ENCODE measurements at regions not wholly inside any gene's neighbourhood (a gene's known extent, or its start where the extent isn't known, plus 50 kb on each side); places are given as distances from the start of the nearest gene placed in this dataset.

DNA sequence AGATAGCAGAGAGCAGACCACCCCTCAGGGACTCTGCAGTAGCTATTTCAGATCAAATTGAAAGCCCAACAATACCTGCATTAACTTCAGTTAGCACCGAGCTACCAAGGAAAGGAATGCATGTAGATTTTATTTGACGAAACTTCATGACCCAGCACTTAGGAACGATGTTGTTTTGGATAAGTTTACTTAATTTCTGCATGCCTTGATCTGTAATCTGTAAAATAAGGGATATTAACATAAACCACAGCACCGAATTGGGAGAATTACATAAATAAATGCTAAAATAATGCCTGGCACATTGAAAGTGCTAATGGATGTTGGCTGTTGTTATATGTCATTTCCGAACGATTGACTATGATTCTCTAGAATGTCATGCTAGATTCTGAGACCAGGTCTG, 435.8 kb upstream of the CLINT1 start:
- Mint-ChIP-seq H3K4me3 (no peak overlapping the region), H3K27ac (no peak overlapping the region), H3K36me3 (ENCODE audit: low read depth) (no peaks in the 10 kb centered on the region), H3K27me3 (peaks cover 7% of the 10 kb centered on the region), H3K4me1 (no peaks in the 10 kb centered on the region), H3K9me3 (peaks cover 8% of the 10 kb centered on the region)
- ATAC-seq (replicated peaks), result no peak

DNA sequence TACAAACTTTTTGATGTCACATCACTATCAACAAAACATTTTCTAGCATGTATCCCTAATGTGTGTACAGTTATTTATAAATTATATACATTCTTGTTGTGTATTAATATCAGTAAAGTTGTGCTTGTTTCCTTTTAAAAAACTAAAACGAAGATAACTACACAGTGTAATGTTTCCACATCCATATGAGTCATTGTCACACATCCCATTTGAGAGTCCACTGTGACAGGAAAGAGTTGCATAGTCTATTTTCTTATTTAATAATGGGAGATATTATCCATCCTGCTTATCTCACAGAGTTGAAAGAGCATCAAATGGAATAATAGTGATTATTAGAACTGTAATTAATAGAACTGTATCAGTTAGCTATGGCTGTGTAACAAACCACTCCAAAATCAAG, 434.0 kb upstream of the CLINT1 start:
- no peaks in the 10 kb centered on the region for H3K36me3 Mint-ChIP-seq (ENCODE audit: low read depth)

DNA sequence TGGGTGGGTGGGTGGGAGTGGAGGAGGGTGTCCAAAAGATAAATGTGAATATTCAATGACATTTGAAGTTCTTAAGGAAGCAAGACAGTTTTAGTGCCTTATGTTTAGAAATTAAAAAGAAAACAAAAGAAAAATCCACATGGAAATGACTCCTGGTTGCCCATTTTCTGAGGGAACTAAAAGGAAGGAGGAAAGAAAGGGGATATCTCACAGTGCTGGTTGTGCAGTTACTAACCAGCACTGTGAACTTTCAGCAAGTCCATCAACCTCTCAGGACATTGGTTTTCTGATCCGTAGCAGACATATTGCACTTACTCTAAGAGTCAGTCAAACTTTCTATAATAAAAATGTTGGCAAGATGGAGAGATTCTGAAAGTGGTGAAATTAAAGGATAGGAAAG, 431.0 kb upstream of the CLINT1 start:
- no peaks in the 10 kb centered on the region for H3K36me3 Mint-ChIP-seq (ENCODE audit: low read depth)
- peaks cover 4% of the 10 kb centered on the region for H3K27me3 Mint-ChIP-seq
- no peak overlapping the region for H3K27ac Mint-ChIP-seq
- no peak overlapping the region for H3K4me3 Mint-ChIP-seq
- H3K4me1 Mint-ChIP-seq, result no peaks in the 10 kb centered on the region
- ATAC-seq (replicated peaks), result no peak
- H3K9me3 Mint-ChIP-seq, result peaks cover 4% of the 10 kb centered on the region

More for the DNA sequence above, 434.0 kb upstream of the CLINT1 start:
- Mint-ChIP-seq H3K4me1 (no peaks in the 10 kb centered on the region), H3K9me3 (peaks cover 8% of the 10 kb centered on the region), H3K27me3 (peaks cover 7% of the 10 kb centered on the region), H3K4me3 (no peak overlapping the region), H3K27ac (no peak overlapping the region)
- no peak for ATAC-seq (replicated peaks)

DNA sequence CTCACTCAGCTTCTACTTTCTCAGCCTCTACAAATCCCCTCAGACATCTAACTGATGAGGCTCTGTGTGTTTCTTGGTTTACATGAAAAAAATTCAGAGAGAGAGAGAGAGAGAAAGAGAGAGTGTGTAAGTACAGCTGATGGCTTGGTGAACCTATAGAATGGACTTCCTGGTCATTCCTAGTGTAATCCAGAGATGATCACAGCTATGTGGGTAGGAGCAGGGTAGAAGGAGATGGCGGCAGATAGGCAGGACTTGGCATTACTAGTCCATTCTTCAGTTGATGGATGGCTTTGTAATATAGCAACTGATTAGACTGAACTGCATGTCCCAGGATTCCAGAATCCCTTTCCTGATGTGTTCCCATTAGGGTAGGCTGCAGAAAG, 429.3 kb upstream of the CLINT1 start:
- Mint-ChIP-seq H3K9me3 (peaks cover 1% of the 10 kb centered on the region), H3K27ac (no peak overlapping the region), H3K4me3 (no peak overlapping the region), H3K27me3 (peaks cover under 1% of the 10 kb centered on the region), H3K4me1 (no peaks in the 10 kb centered on the region), H3K36me3 (ENCODE audit: low read depth) (no peaks in the 10 kb centered on the region)
- no peak for ATAC-seq (replicated peaks)

DNA sequence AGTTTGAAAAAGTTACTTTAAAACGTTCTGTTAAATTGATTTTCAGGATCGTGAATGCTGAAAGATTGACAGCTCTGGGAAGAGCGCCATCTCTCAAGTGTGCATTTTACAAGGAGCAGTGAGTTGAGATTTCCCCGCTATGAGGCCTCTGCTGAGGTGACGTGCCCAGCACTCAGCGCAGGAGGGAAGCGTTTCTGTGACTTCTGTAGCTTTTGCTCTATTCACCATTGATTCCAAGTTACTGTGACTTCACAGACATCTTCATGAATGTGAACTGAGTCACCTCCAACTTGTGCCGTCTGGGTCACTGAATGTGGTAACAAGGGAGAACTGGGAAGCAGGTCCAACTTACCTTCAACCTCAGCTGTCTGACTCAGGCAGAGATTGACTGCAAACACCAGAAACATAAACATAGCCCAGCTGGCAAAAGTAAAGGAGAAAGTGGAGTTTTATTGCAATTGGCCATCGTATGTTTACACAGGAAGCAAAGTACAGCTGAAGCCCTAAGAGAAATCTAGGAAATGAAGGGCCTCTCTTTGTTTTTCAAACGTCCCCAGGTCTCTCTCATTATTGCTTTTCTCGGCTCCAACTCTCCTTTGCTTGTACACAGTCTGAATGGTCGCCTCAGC, 428.8 kb upstream of the CLINT1 start:
- H3K27ac Mint-ChIP-seq, result no peak overlapping the region
- no peak overlapping the region for H3K4me3 Mint-ChIP-seq
- ATAC-seq (replicated peaks), result no peak
- H3K9me3 Mint-ChIP-seq, result no peaks in the 10 kb centered on the region
- H3K4me1 Mint-ChIP-seq, result no peaks in the 10 kb centered on the region
- H3K36me3 Mint-ChIP-seq (ENCODE audit: low read depth), result no peaks in the 10 kb centered on the region
- no peaks in the 10 kb centered on the region for H3K27me3 Mint-ChIP-seq

DNA sequence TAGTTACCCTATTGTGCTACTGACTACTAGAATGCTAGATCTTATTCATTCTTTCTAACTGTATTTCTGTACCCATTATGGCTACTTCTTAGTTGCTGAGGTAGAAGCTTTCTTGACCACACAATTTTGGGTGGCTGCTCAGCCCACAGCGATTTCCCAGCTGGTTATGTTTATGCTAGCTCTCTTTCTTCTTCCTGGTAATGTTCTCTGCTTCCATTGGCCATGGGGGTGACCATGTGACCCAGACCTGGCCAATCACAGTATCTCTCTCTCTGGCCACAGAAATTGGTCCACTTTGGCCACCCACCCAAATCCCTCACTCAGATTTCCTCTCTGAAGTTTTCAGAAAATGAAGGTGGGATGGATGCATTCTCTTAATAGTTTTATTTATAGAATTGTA, 427.9 kb upstream of the CLINT1 start:
- no peaks in the 10 kb centered on the region for H3K4me1 Mint-ChIP-seq
- no peaks in the 10 kb centered on the region for H3K27me3 Mint-ChIP-seq
- H3K4me3 Mint-ChIP-seq, result no peak overlapping the region
- H3K9me3 Mint-ChIP-seq, result no peaks in the 10 kb centered on the region
- ATAC-seq (replicated peaks), result no peak
- H3K27ac Mint-ChIP-seq, result no peak overlapping the region
- no peaks in the 10 kb centered on the region for H3K36me3 Mint-ChIP-seq (ENCODE audit: low read depth)

DNA sequence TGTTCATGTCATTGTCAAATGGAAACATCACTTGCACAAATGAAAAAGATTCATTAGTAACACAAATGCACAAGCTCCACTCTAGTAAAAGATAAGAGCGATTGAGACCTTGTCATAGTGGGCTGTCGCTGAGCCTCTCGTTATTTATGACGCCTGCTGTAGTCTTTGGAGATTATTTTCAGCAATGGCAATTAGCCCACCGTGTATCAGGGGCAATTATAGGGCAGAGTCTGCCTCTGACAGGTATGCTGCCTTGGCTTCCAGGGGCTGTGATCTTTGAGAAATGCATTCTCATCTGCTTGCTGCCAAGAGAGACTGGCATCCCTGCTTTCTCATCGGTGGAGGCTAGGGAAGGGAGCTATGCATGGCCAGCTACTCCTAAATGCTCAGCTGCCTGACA, 426.8 kb upstream of the CLINT1 start:
- Mint-ChIP-seq H3K4me1 (no peaks in the 10 kb centered on the region), H3K4me3 (no peak overlapping the region), H3K27me3 (peaks cover 4% of the 10 kb centered on the region), H3K27ac (no peak overlapping the region), H3K36me3 (ENCODE audit: low read depth) (no peaks in the 10 kb centered on the region), H3K9me3 (no peaks in the 10 kb centered on the region)
- ATAC-seq (replicated peaks), result no peak

DNA sequence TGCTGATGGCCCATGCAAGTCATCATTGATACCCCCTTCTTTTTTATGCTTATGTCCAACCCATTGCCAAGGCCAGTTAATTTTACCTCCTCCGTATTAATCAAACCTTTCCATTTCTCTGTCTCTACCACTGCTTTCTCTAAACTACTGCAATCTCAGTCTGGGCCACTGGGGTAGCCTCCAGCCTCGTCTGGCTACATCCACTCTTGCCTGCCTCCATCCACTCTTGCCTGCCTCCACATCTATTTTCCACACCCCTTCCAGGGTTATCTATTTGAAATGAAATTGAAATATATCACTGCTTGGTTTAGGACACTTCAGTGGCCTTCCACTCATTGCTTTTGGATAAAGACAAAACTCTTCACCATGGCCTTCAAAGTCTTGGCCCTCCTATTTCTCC, 425.3 kb upstream of the CLINT1 start:
- Mint-ChIP-seq H3K4me3 (no peak overlapping the region), H3K27ac (no peak overlapping the region), H3K9me3 (no peaks in the 10 kb centered on the region), H3K27me3 (peaks cover 4% of the 10 kb centered on the region), H3K4me1 (no peaks in the 10 kb centered on the region), H3K36me3 (ENCODE audit: low read depth) (no peaks in the 10 kb centered on the region)
- ATAC-seq (replicated peaks), result no peak

DNA sequence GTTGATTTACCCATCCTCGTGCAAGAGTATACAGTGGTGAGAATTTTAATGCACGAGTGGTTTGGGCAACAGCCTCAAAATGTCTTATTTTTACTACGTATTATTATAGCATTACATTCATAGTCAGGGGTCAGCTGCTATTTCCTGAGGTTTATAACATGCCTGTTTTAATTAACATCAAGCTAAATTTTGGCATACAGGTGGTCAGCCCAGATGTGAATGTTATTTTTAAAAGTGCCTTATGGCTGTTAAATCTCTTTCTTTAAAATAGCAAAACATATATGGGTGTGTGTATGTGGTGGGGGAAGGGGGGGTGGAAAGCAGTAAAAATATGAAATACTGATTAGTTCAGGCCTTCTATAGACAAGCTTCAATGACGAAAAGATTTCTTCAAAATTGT, 424.5 kb upstream of the CLINT1 start:
- no peak overlapping the region for H3K27ac Mint-ChIP-seq
- H3K9me3 Mint-ChIP-seq, result no peaks in the 10 kb centered on the region
- peaks cover 4% of the 10 kb centered on the region for H3K27me3 Mint-ChIP-seq
- no peak overlapping the region for H3K4me3 Mint-ChIP-seq
- no peaks in the 10 kb centered on the region for H3K36me3 Mint-ChIP-seq (ENCODE audit: low read depth)
- H3K4me1 Mint-ChIP-seq, result no peaks in the 10 kb centered on the region
- no peak for ATAC-seq (replicated peaks)

DNA sequence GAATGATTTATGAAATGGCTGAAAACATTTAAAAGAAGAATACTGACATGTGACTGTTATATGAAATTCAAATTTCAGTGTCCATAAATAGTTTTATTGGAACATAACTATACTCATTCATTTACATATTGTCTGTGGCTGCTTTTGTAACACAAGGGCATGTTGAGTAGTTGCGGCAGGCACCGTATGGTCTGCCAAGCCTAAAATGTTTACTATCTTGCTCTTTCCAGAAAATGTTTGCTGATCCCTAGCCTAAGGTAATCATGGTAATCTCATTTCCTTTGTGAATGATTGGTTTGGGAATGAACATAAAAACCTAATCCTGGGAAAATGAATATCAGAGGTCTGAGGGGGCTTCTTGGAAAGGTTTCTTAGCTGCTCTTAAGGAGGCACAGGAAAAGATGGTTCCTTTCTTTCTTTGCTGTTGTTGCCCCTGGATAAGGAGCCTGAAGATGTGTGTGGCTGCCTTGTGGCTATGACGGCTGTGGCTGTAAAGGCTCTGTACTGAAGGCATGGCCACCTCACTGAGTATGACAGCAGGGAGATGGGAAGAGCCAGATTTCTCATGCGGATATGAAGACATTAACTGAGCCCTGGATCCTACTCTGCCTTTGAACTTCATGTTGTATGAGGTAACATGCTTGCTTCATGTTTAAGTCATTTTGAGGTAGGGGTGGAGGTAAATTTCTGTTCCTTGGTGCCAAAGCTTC, 419.4 kb upstream of the CLINT1 start:
- Mint-ChIP-seq H3K4me1 (no peaks in the 10 kb centered on the region), H3K27me3 (peaks cover 10% of the 10 kb centered on the region), H3K9me3 (no peaks in the 10 kb centered on the region), H3K27ac (no peak overlapping the region), H3K36me3 (ENCODE audit: low read depth) (no peaks in the 10 kb centered on the region), H3K4me3 (no peak overlapping the region)
- no peak for ATAC-seq (replicated peaks)

DNA sequence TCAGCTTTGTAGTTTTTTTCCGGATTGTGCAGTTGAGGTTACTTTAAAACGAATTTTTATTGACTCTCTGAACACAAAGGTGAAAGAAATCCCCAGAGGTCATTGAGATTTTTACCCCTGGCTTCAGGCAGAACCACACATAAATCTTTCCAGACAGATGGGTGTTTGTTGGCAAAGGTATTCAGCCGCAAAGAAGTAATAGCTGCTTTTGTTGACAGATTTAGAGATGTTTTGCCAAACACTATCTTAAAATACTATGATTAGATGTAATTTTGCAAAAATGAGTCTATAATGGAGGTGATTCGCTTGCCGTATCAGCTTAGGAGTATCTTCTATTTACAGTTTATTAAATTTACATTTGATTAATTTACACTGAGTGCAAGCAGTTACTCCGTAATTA, 418.3 kb upstream of the CLINT1 start:
- no peak overlapping the region for H3K4me3 Mint-ChIP-seq
- ATAC-seq (replicated peaks), result no peak
- no peaks in the 10 kb centered on the region for H3K9me3 Mint-ChIP-seq
- peaks cover 10% of the 10 kb centered on the region for H3K27me3 Mint-ChIP-seq
- H3K4me1 Mint-ChIP-seq, result no peaks in the 10 kb centered on the region
- H3K36me3 Mint-ChIP-seq (ENCODE audit: low read depth), result no peaks in the 10 kb centered on the region
- no peak overlapping the region for H3K27ac Mint-ChIP-seq

DNA sequence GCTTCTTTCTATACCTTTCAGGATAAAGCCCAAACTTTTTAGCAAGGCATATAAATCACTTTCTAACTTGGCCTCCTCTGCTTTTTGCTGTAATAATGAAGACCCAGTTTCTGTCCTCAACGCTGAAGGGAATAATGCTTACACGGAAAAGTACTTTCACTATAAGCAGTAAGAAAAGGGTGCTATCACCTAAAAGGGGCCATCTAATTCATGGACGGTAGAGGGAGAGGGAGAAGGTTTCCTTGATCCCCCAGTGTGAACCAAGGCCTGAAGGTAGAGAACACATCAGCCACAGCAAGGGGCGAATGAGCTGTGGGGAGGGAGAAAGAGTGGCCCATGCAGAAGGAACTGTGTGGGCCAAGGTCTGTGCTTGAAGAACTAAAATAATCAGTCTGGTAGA, 417.7 kb upstream of the CLINT1 start:
- H3K9me3 Mint-ChIP-seq, result no peaks in the 10 kb centered on the region
- H3K4me3 Mint-ChIP-seq, result no peak overlapping the region
- ATAC-seq (replicated peaks), result no peak
- no peak overlapping the region for H3K27ac Mint-ChIP-seq
- peaks cover 10% of the 10 kb centered on the region for H3K27me3 Mint-ChIP-seq
- H3K36me3 Mint-ChIP-seq (ENCODE audit: low read depth), result no peaks in the 10 kb centered on the region
- no peaks in the 10 kb centered on the region for H3K4me1 Mint-ChIP-seq

DNA sequence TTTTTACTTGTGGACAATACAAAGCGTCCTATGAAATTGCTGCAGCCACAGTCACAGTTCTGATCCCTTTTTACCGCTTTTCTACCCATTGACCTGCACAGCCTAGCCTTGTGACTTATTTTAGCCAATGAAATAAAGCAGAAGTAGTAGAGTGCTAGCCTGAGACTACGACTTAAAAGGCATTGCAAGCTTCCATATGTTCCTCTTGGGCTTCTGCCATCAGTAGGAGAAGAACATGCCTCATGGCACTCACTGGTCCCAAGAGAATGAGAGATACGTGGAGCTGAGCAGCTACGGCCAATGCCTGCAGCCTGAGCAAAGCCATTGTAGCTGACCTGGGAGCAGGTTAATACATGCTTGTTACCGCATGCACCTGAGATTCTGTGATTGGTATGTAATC, 416.6 kb upstream of the CLINT1 start:
- ATAC-seq (replicated peaks), result no peak
- Mint-ChIP-seq H3K27me3 (peaks cover 6% of the 10 kb centered on the region), H3K27ac (no peak overlapping the region), H3K4me3 (no peak overlapping the region), H3K36me3 (ENCODE audit: low read depth) (no peaks in the 10 kb centered on the region), H3K4me1 (no peaks in the 10 kb centered on the region), H3K9me3 (no peaks in the 10 kb centered on the region)

DNA sequence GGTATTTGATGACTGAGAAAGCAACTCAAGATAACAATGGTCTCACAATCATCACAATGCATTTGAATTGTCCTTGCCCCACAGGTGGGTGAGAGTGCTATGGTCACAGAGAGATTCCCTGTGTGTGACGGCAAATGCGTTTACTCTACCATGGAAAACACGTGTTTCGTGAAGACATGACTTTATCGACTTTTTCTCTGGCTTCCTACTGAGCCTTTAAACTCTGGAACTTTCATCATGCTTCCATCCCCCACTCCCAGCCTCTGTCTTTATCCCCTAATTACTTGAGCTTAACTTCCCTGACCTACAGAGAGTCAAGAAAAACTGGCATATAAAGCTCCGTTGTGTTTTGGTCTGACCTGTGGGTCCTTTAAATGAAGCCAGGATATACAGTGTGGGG, 414.1 kb upstream of the CLINT1 start:
- H3K4me1 Mint-ChIP-seq, result no peaks in the 10 kb centered on the region
- no peaks in the 10 kb centered on the region for H3K9me3 Mint-ChIP-seq
- peaks cover 6% of the 10 kb centered on the region for H3K27me3 Mint-ChIP-seq
- H3K36me3 Mint-ChIP-seq (ENCODE audit: low read depth), result no peaks in the 10 kb centered on the region
- no peak overlapping the region for H3K27ac Mint-ChIP-seq
- no peak overlapping the region for H3K4me3 Mint-ChIP-seq
- no peak for ATAC-seq (replicated peaks)

DNA sequence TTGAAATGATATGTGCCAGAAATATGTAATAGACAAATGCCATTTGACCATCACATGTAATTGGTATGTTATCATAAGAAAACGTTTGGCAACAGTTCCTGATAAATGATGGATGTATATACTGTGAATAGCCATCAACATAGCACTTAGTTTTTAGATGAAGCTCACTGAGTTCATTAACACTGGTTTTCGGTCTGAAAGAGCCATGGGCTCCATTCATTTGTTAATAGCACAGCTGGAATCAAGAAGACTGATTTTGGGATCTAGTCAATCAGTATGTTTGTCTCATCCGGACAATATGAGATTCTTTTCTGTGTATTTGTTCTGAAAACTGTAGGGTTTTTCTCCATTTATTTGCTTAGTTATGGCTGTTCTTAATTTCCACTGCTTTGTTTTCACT, 413.5 kb upstream of the CLINT1 start:
- Mint-ChIP-seq H3K27me3 (peaks cover 6% of the 10 kb centered on the region), H3K9me3 (no peaks in the 10 kb centered on the region), H3K4me3 (no peak overlapping the region), H3K4me1 (no peaks in the 10 kb centered on the region), H3K27ac (no peak overlapping the region), H3K36me3 (ENCODE audit: low read depth) (no peaks in the 10 kb centered on the region)
- no peak for ATAC-seq (replicated peaks)

Data from activated T-helper 17 cell treated with anti-CD3 and anti-CD28 coated beads, Interleukin-2, amount 50 U/mL, for 72 hours (primary cell).